CMK (cell line): ENCODE measurements at regions not wholly inside any gene's neighbourhood (a gene's known extent, or its start where the extent isn't known, plus 50 kb on each side); places are given as distances from the start of the nearest gene placed in this dataset.

Experiments
- DNase-seq: peaks from one replicate; pipeline ENCODE4 v3.0.0-alpha.2; 2010; ENCODE audit warnings: low read depth

GRCh38 chr7:35339811-35340210, 85.9 kb upstream of the TBX20 start:
- DNase-seq, result no peak

DNA sequence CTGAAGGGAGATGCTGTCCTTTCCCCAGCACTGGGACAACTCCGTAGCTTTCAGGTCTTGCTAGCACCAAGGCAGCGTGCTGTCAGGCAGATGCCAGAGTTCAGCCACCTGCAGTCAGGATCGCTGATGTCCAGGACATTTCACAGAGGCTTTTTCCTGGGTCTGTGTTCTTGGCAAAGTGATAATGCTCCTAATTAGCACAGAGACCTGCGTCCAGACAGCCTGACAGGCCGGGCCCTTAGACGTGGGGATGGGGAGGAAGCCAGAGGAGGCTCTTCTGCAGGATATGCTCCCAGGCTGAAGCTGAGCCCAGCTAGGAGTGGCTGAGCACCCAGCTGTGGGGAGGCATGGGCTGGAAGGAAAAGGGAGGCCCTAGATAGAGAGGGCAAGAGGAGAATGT, 82.5 kb upstream of the TBX20 start:
- DNase-seq, result no peak

DNA sequence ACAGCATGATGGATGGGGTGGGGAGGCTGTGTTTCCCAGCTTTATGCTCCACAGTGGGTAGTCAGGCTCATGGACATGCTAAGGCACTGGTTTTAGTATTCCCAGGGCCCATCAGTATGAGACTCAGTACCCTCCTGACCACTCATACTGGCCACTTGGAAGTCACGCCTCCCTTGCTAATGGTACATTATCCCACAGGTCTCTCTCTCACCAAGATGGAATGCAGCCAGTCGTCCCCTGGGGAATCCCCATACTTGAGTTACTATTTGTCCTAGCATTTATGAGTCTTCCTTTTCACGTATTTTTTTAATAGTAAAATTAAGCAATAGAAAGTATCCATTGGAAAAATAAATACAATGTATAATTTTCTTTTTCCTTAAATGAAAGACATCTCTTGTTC, 80.6 kb upstream of the TBX20 start:
- DNase-seq, result no peak

DNA sequence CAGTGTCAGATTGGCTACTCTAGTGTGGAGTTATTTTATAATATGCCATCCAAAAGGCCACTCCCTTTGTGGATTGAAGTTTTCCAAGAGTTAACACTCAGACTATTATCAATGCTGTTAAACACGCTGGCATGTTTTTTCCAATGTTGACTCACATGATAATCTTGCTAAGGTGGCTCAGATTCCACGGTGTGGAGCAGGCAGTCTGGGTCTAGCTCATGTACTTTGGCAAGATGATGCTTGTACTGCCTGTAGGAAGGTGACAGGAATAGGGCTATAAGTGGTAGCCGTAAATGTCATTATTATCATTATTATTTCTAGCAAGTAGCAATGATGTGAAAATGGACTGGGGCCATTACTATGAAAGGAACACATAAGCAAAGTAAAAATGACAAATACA, 79.4 kb upstream of the TBX20 start:
- DNase-seq, result no peak

DNA sequence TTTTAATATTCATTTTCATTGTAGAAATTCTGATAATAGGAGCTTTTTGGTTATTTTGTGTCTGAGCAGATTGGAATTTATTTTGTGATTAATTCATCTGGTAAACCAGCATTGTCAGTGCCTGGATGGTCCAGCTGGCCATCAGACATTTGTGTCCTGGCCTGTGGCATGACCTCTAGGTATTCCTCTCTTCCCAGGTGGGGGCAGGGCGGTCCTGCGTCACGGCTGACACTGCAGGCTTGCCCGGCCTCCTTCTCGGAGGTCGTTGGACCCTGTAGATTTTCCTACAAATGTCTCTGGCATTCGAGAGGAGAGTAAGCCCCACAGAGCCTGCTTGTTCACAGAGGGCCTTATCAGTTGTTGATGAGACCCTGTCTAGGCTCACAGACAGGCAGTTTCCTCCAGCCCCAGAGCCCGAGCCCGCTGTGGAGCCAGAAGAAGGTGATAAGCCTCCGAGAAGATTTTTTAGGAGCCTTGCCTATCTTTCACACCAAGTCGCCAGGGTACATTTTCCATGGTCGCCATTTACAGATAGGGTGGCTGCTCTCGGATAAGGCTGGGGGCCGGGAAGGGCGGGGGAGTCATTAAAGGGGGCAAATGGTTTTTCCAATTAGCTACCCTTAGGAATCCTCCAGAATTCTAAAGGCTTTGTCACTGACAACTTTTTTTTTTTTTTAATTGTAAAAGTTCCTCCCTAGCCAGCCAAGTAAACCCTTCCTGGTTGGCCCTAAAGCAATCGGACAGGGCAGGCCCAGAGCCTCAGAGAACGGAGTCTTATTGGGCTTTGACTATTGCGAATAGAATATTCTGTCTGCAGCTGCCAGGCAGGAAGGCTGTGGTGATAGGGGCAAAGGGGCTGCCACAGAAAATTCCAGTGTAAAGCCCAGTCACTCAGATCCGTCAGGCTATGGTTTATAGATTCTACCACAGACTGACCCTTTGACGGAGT, 78.1 kb upstream of the TBX20 start:
- no peak for DNase-seq

GRCh38 chr7:35329026-35329425, 75.1 kb upstream of the TBX20 start:
- no peak for DNase-seq

- no peak for DNase-seq
Measured at GRCh38 chr7:35319606-35320005, 65.7 kb upstream of the TBX20 start.

DNA sequence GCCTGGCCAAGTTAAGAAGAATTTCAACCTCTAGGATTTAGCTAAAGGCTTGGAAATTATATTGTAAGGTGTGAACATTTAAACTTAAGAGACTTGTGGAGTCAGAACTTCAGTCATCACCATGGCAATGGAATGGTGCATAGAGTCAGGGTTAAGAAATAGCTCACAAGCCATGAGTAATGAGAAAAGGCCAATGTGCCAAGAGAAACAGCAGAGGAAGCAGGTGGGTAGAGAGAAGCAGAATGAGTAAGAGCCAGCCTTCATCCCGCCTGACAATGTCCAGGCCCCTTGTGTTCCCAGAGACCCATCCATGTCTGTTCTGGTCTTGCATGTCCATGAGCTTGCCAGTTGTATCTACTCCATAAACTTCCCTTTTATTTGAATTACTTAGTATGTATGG, 62.6 kb upstream of the TBX20 start:
- DNase-seq, result no peak

DNA sequence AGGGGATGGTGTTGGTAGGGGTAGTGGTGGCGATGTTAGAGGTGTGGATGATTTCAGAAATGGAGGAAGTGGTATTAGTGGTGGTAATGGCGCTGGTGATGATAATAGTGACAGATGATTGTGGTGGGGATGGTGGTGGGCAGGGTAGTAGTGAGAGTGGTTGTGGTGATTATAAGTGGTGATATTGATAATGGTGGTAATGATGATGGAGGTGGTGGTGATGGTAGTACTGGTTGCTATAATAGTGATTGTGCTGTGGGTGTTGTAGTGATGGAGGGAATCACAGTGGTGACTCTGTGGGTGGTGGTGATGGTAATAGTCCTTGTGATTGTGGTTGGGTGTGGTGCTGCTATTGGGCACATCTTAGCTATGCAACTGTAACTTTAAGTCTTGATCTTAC, 61.6 kb upstream of the TBX20 start:
- DNase-seq, result no peak

DNA sequence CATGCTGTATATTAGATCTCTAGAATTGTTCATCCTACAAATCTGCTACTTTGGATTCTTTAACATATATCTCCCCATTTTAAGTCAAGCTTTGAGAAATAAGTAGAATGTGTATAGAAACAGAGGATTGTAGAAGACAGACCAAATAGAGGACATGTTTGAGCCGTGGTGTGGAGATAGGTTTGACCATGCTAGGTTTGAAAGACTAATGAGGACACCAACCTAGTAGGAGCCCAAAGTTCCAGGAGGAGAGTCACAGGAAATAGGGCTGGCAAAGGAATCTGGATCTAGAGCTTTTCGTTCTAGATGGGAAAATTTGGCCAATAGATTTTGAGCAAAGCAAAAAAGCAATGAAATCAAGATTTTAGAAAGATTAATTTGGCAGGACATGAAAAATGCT, 60.5 kb upstream of the TBX20 start:
- no peak for DNase-seq

DNA sequence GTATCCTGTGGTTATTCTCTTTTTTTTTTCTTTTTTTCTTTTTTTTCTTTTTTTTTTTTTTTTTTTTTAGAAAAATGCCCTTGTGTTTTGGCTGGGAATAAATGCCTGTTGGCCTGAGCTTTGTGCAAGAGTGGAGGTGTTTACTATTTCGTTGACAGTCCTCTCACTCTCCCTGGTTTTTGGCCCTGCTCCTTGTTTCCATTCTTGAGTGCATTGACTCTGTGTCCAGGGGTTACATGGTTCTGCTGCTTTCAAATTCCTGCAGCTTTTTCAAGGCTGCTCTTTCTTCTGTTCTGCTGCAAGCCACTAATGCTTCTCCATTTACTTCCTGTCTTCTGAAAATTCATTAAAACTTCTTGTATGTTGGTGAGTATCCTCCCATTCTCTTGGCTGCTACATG, 59.7 kb upstream of the TBX20 start:
- no peak for DNase-seq
